Aorta (tissue), 5 donors: ENCODE measurements at regions not wholly inside any gene's neighbourhood (a gene's known extent, or its start where the extent isn't known, plus 50 kb on each side); places are given as distances from the start of the nearest gene placed in this dataset.

Source experiments
- ATAC-seq: fragments of 200-7000 bp; cut with Tn5 transposase; one replicate; pipeline ENCODE4 v1.9.1; 2022; ENCODE audit warnings: moderate library complexity; ENCODE audit not compliant: low FRiP score
- DNase-seq, 2 donors: peaks; one replicate each; pipeline ENCODE4 v3.0.0-alpha.2; 2020
- H3K27ac ChIP-seq, 2 donors: one replicate each; pipeline ENCODE4 v1.5.1; 2013; ENCODE audit warnings: low read length in 2 of 2, mild to moderate bottlenecking in 2 of 2, moderate library complexity in 2 of 2, control low read depth in 1 of 2, inconsistent platforms in 1 of 2, low read depth in 1 of 2
- H3K27me3 ChIP-seq, 2 donors: one replicate each; pipeline ENCODE4 v1.6.1; 2013; ENCODE audit warnings: control low read depth in 1 of 2, low read length in 1 of 2, mild to moderate bottlenecking in 1 of 2, moderate library complexity in 1 of 2; ENCODE audit not compliant: insufficient read depth in 2 of 2, control insufficient read depth in 1 of 2
- H3K36me3 ChIP-seq, 2 donors: one replicate each; pipeline ENCODE4 v1.6.1; 2013; ENCODE audit warnings: control low read depth in 1 of 2, low read length in 1 of 2, mild to moderate bottlenecking in 1 of 2; ENCODE audit not compliant: insufficient read depth in 2 of 2, control insufficient read depth in 1 of 2
- H3K4me1 ChIP-seq, 2 donors: one replicate each; pipeline ENCODE4 v1.6.1; 2013; ENCODE audit warnings: low read length in 2 of 2, control low read depth in 1 of 2, mild to moderate bottlenecking in 1 of 2, moderate library complexity in 1 of 2; ENCODE audit not compliant: insufficient read depth in 2 of 2, control insufficient read depth in 1 of 2
- H3K4me3 ChIP-seq, 2 donors: one replicate each; pipeline ENCODE4 v1.5.1; 2013; ENCODE audit warnings: low read length in 2 of 2, control low read depth in 1 of 2, mild to moderate bottlenecking in 1 of 2
- H3K9me3 ChIP-seq: one replicate; pipeline ENCODE4 v1.6.1; 2013; ENCODE audit warnings: mild to moderate bottlenecking, low read length; ENCODE audit not compliant: control insufficient read depth
- WGBS, 2 donors: extraction: QIAGEN DNeasy Blood & Tissue Kit; methylation state at CpG; one replicate each; pipeline ENCODE4 v1.1.7; 2013; 5-methylcytosine and 5-hydroxymethylcytosine counted together
- intact Hi-C, 2 donors: fragments of 100-400 bp; cut with DNase I; formaldehyde crosslinking; loops; one replicate each; pipeline versions ENCODE4 v1.14.2 to v1.15.0; 2022
- donor health status: healthy with polysubstance abuse.
- donor health status: Bipolar disorder and iron deficiency.
- donor health status: DM: no; HTN: no; CAD: no.
- donor health status: DM: no; HTN: no; CAD: no.
- donor health status: DM: yes; HTN: yes; CAD: no.

DNA sequence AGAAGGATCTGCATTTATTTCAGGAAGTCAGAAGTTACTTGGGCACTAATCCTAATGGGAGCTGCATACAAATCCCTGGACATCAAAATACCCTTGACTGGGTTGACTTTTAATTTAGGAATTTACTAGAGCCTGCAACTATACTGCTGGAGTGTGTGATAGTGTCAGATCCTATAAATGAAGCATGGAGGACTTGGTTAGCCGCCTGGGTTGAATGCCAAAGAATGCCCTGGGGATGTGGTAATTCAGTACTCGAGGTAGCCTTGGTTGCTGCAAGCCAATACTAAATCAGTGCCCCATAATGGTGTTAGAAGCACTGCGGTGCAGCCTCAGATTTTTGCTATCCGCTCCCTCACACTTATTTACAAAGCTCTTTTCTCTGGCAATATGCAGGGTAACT lies 184.9 kb downstream of the CAPZA3 start:
- DNase-seq = no peak
- Histone ChIP-seq H3K9me3 (peaks cover 3% of the 10 kb centered on the region), H3K27ac (no peak overlapping the region), H3K4me3 (no peak overlapping the region), H3K4me1 (no peaks in the 10 kb centered on the region), H3K27me3 (no peaks in the 10 kb centered on the region), H3K36me3 (no peaks in the 10 kb centered on the region)
- intact Hi-C loops = no loop called here
- 46 to 50% methylated on average over 4 of the region's 4 CpGs for WGBS, 2 donors
- ATAC-seq = no peak

DNA sequence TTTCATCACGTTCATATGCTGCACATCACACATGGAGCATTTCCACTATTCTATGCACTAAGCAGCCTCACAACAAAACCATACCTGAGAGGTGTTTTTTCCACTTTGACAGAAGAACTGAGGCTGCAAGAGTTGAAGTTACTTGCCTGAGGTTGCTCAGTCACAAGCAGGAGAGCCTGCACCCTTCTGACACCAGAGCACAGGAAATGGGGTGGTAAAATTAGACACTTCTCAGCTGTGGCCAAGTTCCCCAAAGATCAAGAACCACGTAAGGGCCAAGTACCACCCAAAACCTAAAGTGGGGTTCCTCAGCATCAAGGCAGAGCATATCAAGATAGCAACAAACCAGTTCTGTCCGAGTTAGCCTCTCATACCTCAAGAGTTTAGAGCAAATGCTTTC lies 185.8 kb downstream of the CAPZA3 start:
- Histone ChIP-seq H3K4me3 (no peak overlapping the region), H3K36me3 (no peaks in the 10 kb centered on the region), H3K27me3 (no peaks in the 10 kb centered on the region), H3K9me3 (peaks cover 3% of the 10 kb centered on the region), H3K27ac (no peak overlapping the region), H3K4me1 (no peaks in the 10 kb centered on the region)
- WGBS, 2 donors = 81 to 83% methylated on average over 3 of the region's 3 CpGs
- intact Hi-C loops = no loop called here
- DNase-seq (no peak), ATAC-seq (no peak)

GRCh38 chr12:18926188-18926587 lies 188.3 kb downstream of the CAPZA3 start:
- H3K36me3 ChIP-seq = no peaks in the 10 kb centered on the region
- intact Hi-C loops = no loop called here
- ATAC-seq = no peak
- H3K27me3 ChIP-seq = no peaks in the 10 kb centered on the region
- 63 to 67% methylated on average over 7 of the region's 7 CpGs for WGBS, 2 donors
- H3K27ac ChIP-seq = no peak overlapping the region
- no peaks in the 10 kb centered on the region for H3K4me1 ChIP-seq
- no peak for DNase-seq
- H3K4me3 ChIP-seq = no peak overlapping the region
- H3K9me3 ChIP-seq = peaks cover 3% of the 10 kb centered on the region

GRCh38 chr12:18932211-18932610 lies 194.3 kb downstream of the CAPZA3 start:
- H3K27ac ChIP-seq = no peak overlapping the region
- no peaks in the 10 kb centered on the region for H3K4me1 ChIP-seq
- H3K4me3 ChIP-seq = no peak overlapping the region
- intact Hi-C loops = no loop called here
- WGBS, 2 donors = 24 to 40% methylated on average over 2 of the region's 2 CpGs
- DNase-seq (no peak), ATAC-seq (no peak)
- no peaks in the 10 kb centered on the region for H3K36me3 ChIP-seq
- H3K27me3 ChIP-seq = no peaks in the 10 kb centered on the region
- H3K9me3 ChIP-seq = no peaks in the 10 kb centered on the region

GRCh38 chr12:18932715-18933114 lies 194.8 kb downstream of the CAPZA3 start:
- 17 to 24% methylated on average over 2 of the region's 2 CpGs for WGBS, 2 donors
- H3K36me3 ChIP-seq = no peaks in the 10 kb centered on the region
- DNase-seq = no peak
- no peaks in the 10 kb centered on the region for H3K4me1 ChIP-seq
- no peak overlapping the region for H3K27ac ChIP-seq
- intact Hi-C loops = no loop called here
- H3K4me3 ChIP-seq = no peak overlapping the region
- H3K27me3 ChIP-seq = no peaks in the 10 kb centered on the region
- no peak for ATAC-seq
- H3K9me3 ChIP-seq = no peaks in the 10 kb centered on the region

- no peaks in the 10 kb centered on the region for H3K9me3 ChIP-seq
- H3K4me3 ChIP-seq = no peak overlapping the region
- H3K27me3 ChIP-seq = no peaks in the 10 kb centered on the region
- intact Hi-C loops = no loop called here
- no peaks in the 10 kb centered on the region for H3K4me1 ChIP-seq
- no peak overlapping the region for H3K27ac ChIP-seq
- DNase-seq (no peak), ATAC-seq (no peak)
- no peaks in the 10 kb centered on the region for H3K36me3 ChIP-seq
- WGBS, 2 donors = 48 to 49% methylated on average over 1 of the region's 1 CpG
These were observed 194.1 kb upstream of the PLEKHA5 start for GRCh38 chr12:18935371-18935965.

DNA sequence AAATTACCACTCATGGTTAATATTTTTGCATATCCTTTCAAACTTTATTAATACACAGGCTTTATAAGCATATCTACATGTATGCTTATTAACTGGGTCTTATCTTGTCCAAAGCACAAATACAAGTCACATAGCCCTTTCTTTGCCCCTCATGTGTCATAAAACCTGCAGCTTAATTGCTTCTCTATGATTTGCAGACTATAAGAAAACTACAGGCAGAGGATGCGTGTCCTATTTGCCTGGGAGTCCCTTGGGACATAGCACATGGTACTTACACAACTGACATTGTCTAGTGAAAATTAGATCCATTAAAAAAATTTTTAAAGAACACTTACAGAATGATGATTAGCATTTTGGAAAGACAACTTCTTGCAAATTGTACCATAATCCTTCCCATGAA lies 190.5 kb upstream of the PLEKHA5 start:
- ATAC-seq (no peak), DNase-seq (no peak)
- H3K4me3 ChIP-seq = no peak overlapping the region
- WGBS, 2 donors = 72 to 84% methylated on average over 1 of the region's 1 CpG
- intact Hi-C loops = no loop called here
- no peaks in the 10 kb centered on the region for H3K27me3 ChIP-seq
- H3K9me3 ChIP-seq = no peaks in the 10 kb centered on the region
- no peak overlapping the region for H3K27ac ChIP-seq
- no peaks in the 10 kb centered on the region for H3K36me3 ChIP-seq
- H3K4me1 ChIP-seq = no peaks in the 10 kb centered on the region

GRCh38 chr12:18942669-18943068 lies 186.9 kb upstream of the PLEKHA5 start:
- ATAC-seq (no peak), DNase-seq (no peak)
- Histone ChIP-seq H3K4me3 (no peak overlapping the region), H3K36me3 (no peaks in the 10 kb centered on the region), H3K27me3 (no peaks in the 10 kb centered on the region), H3K27ac (no peak overlapping the region), H3K9me3 (no peaks in the 10 kb centered on the region), H3K4me1 (no peaks in the 10 kb centered on the region)
- intact Hi-C loops = no loop called here
- WGBS, 2 donors = 77 to 81% methylated on average over 2 of the region's 2 CpGs

- Histone ChIP-seq H3K36me3 (no peaks in the 10 kb centered on the region), H3K4me1 (no peaks in the 10 kb centered on the region), H3K4me3 (no peak overlapping the region), H3K9me3 (no peaks in the 10 kb centered on the region), H3K27ac (no peak overlapping the region), H3K27me3 (no peaks in the 10 kb centered on the region)
- ATAC-seq (no peak), DNase-seq (no peak)
- intact Hi-C loops = no loop called here
- WGBS, 2 donors = 55 to 61% methylated on average over 5 of the region's 5 CpGs
These were observed 186.3 kb upstream of the PLEKHA5 start for GRCh38 chr12:18943200-18943599.
